ENCODE measurements at regions not wholly inside any gene's neighbourhood (a gene's known extent, or its start where the extent isn't known, plus 50 kb on each side); places are given as distances from the start of the nearest gene placed in this dataset.

- no peak overlapping the region for H3K9ac ChIP-seq (ENCODE audit: low read length)
- no peak overlapping the region for H3K27ac ChIP-seq (ENCODE audit: low read length)
- no peaks in the 10 kb centered on the region for H3K27me3 ChIP-seq (replicated peaks; ENCODE audit: insufficient read depth, low read length)
- no peak overlapping the region for H2AFZ ChIP-seq (ENCODE audit: low read length)
- TF ChIP-seq CTCF (IDR thresholded peaks at IDR 0.05; ENCODE audit: low read length) (no peak), EZH2phosphoT487 (IDR thresholded peaks at IDR 0.05; ENCODE audit: low read length) (no peak), EZH2 (optimal IDR thresholded peaks at IDR 0.05; ENCODE audit: low read depth, low read length) (no peak)
- H3K4me1 ChIP-seq (ENCODE audit: low read length), result no peaks in the 10 kb centered on the region
- H3K9me2 ChIP-seq (replicated peaks; ENCODE audit: insufficient read depth, low read length), result no peaks in the 10 kb centered on the region
- H3K4me2 ChIP-seq (ENCODE audit: low read depth, low read length), result no peak overlapping the region
- no peaks in the 10 kb centered on the region for H3K9me3 ChIP-seq (replicated peaks; ENCODE audit: insufficient read depth, low read length)
- no peaks in the 10 kb centered on the region for H3F3A ChIP-seq (ENCODE audit: insufficient read depth, low read length)
- no peak overlapping the region for H3K4me3 ChIP-seq (ENCODE audit: low read length)
- no peaks in the 10 kb centered on the region for H3K36me3 ChIP-seq (replicated peaks; ENCODE audit: insufficient read depth, low read length)
- no peaks in the 10 kb centered on the region for H3K79me2 ChIP-seq (ENCODE audit: low read length)
- H4K20me1 ChIP-seq (ENCODE audit: insufficient read depth, low read length), result no peaks in the 10 kb centered on the region
- no peak for DNase-seq
Measured at GRCh38 chr2:195367809-195368208, 289.2 kb upstream of the SLC39A10 start.

GRCh38 chr2:195364015-195364965 lies 292.7 kb upstream of the SLC39A10 start:
- Histone ChIP-seq H3K9me3 (replicated peaks; ENCODE audit: insufficient read depth, low read length) (no peaks in the 10 kb centered on the region), H2AFZ (ENCODE audit: low read length) (no peak overlapping the region)

GRCh38 chr2:195363496-195363895 lies 293.5 kb upstream of the SLC39A10 start:
- H3K36me3 ChIP-seq (replicated peaks; ENCODE audit: insufficient read depth, low read length), result no peaks in the 10 kb centered on the region
- H3F3A ChIP-seq (ENCODE audit: insufficient read depth, low read length), result no peaks in the 10 kb centered on the region
- no peak overlapping the region for H3K4me3 ChIP-seq (ENCODE audit: low read length)
- H3K79me2 ChIP-seq (ENCODE audit: low read length), result no peaks in the 10 kb centered on the region
- H3K4me1 ChIP-seq (ENCODE audit: low read length), result no peaks in the 10 kb centered on the region
- no peaks in the 10 kb centered on the region for H4K20me1 ChIP-seq (ENCODE audit: insufficient read depth, low read length)
- H3K9me3 ChIP-seq (replicated peaks; ENCODE audit: insufficient read depth, low read length), result no peaks in the 10 kb centered on the region
- no peak overlapping the region for H3K4me2 ChIP-seq (ENCODE audit: low read depth, low read length)
- no peaks in the 10 kb centered on the region for H3K9me2 ChIP-seq (replicated peaks; ENCODE audit: insufficient read depth, low read length)
- TF ChIP-seq EZH2phosphoT487 (IDR thresholded peaks at IDR 0.05; ENCODE audit: low read length) (no peak), EZH2 (optimal IDR thresholded peaks at IDR 0.05; ENCODE audit: low read depth, low read length) (no peak), CTCF (IDR thresholded peaks at IDR 0.05; ENCODE audit: low read length) (no peak)
- no peak overlapping the region for H3K27ac ChIP-seq (ENCODE audit: low read length)
- DNase-seq, result no peak
- no peak overlapping the region for H2AFZ ChIP-seq (ENCODE audit: low read length)
- no peak overlapping the region for H3K9ac ChIP-seq (ENCODE audit: low read length)
- no peaks in the 10 kb centered on the region for H3K27me3 ChIP-seq (replicated peaks; ENCODE audit: insufficient read depth, low read length)

More at GRCh38 chr2:195364015-195364965, 292.7 kb upstream of the SLC39A10 start:
- Histone ChIP-seq H3K27ac (ENCODE audit: low read length) (no peak overlapping the region), H3K27me3 (replicated peaks; ENCODE audit: insufficient read depth, low read length) (no peaks in the 10 kb centered on the region), H3K4me2 (ENCODE audit: low read depth, low read length) (no peak overlapping the region), H3K4me3 (ENCODE audit: low read length) (no peak overlapping the region), H4K20me1 (ENCODE audit: insufficient read depth, low read length) (no peaks in the 10 kb centered on the region), H3K9ac (ENCODE audit: low read length) (no peak overlapping the region), H3K4me1 (ENCODE audit: low read length) (no peaks in the 10 kb centered on the region), H3K9me2 (replicated peaks; ENCODE audit: insufficient read depth, low read length) (no peaks in the 10 kb centered on the region), H3K79me2 (ENCODE audit: low read length) (no peaks in the 10 kb centered on the region), H3F3A (ENCODE audit: insufficient read depth, low read length) (no peaks in the 10 kb centered on the region), H3K36me3 (replicated peaks; ENCODE audit: insufficient read depth, low read length) (no peaks in the 10 kb centered on the region)
- no peak for TF ChIP-seq EZH2 (optimal IDR thresholded peaks at IDR 0.05; ENCODE audit: low read depth, low read length)
- TF ChIP-seq CTCF (IDR thresholded peaks at IDR 0.05; ENCODE audit: low read length), result no peak
- TF ChIP-seq EZH2phosphoT487 (IDR thresholded peaks at IDR 0.05; ENCODE audit: low read length), result no peak
- no peak for DNase-seq
